ENCODE measurements at regions not wholly inside any gene's neighbourhood (a gene's known extent, or its start where the extent isn't known, plus 50 kb on each side); places are given as distances from the start of the nearest gene placed in this dataset.

- TF ChIP-seq CTCF (IDR thresholded peaks at IDR 0.05; ENCODE audit: low read depth, low read length, missing control alignments) = no peak
- Histone ChIP-seq H3K4me3 (ENCODE audit: low read depth, low read length) (no peak overlapping the region), H3K27me3 (replicated peaks) (no peaks in the 10 kb centered on the region), H3K27ac (no peak overlapping the region), H3K36me3 (replicated peaks) (no peaks in the 10 kb centered on the region)
- no peak for DNase-seq
- in situ Hi-C loops (cut with HindIII; ENCODE audit: low pct_ligation_motif_present, low sequenced_read_pairs) = no loop called here
Observed at GRCh38 chr3:18033581-18034108, 291.2 kb upstream of the TBC1D5 start.

- no peaks in the 10 kb centered on the region for H3K27me3 ChIP-seq (replicated peaks)
- no peak overlapping the region for H3K4me3 ChIP-seq (ENCODE audit: low read depth, low read length)
- TF ChIP-seq CTCF (IDR thresholded peaks at IDR 0.05; ENCODE audit: low read depth, low read length, missing control alignments) = no peak
- no peaks in the 10 kb centered on the region for H3K36me3 ChIP-seq (replicated peaks)
- H3K27ac ChIP-seq = no peak overlapping the region
- DNase-seq = no peak
- in situ Hi-C loops (cut with HindIII; ENCODE audit: low pct_ligation_motif_present, low sequenced_read_pairs) = no loop called here
Observed at GRCh38 chr3:18030371-18030870, 288.0 kb upstream of the TBC1D5 start.

GRCh38 chr3:18027161-18027939, 284.9 kb upstream of the TBC1D5 start:
- Histone ChIP-seq H3K36me3 (replicated peaks) (no peaks in the 10 kb centered on the region), H3K4me3 (ENCODE audit: low read depth, low read length) (no peak overlapping the region), H3K27me3 (replicated peaks) (no peaks in the 10 kb centered on the region), H3K27ac (no peak overlapping the region)
- no peak for TF ChIP-seq CTCF (IDR thresholded peaks at IDR 0.05; ENCODE audit: low read depth, low read length, missing control alignments)
- peak; percentile 14 for DNase-seq
- in situ Hi-C loops (cut with HindIII; ENCODE audit: low pct_ligation_motif_present, low sequenced_read_pairs) = no loop called here

GRCh38 chr3:18024715-18025114, 282.3 kb upstream of the TBC1D5 start:
- Histone ChIP-seq H3K27me3 (replicated peaks) (no peaks in the 10 kb centered on the region), H3K4me3 (ENCODE audit: low read depth, low read length) (no peak overlapping the region), H3K36me3 (replicated peaks) (no peaks in the 10 kb centered on the region), H3K27ac (no peak overlapping the region)
- no peak for DNase-seq
- in situ Hi-C loops (cut with HindIII; ENCODE audit: low pct_ligation_motif_present, low sequenced_read_pairs) = no loop called here
- no peak for TF ChIP-seq CTCF (IDR thresholded peaks at IDR 0.05; ENCODE audit: low read depth, low read length, missing control alignments)

GRCh38 chr3:18019161-18019495, 276.7 kb upstream of the TBC1D5 start:
- in situ Hi-C loops (cut with HindIII; ENCODE audit: low pct_ligation_motif_present, low sequenced_read_pairs) = no loop called here
- Histone ChIP-seq H3K27ac (no peak overlapping the region), H3K4me3 (ENCODE audit: low read depth, low read length) (no peak overlapping the region), H3K36me3 (replicated peaks) (no peaks in the 10 kb centered on the region), H3K27me3 (replicated peaks) (no peaks in the 10 kb centered on the region)
- TF ChIP-seq CTCF (IDR thresholded peaks at IDR 0.05; ENCODE audit: low read depth, low read length, missing control alignments) = no peak
- DNase-seq = no peak

All from brain microvascular endothelial cell (primary cell).